Left colon (tissue), 2 donors: ENCODE measurements at regions not wholly inside any gene's neighbourhood (a gene's known extent, or its start where the extent isn't known, plus 50 kb on each side); places are given as distances from the start of the nearest gene placed in this dataset.

Experiments used
- ATAC-seq: fragments of 200-7000 bp; cut with Tn5 transposase; one replicate; pipeline ENCODE4 v1.9.1; 2020; ENCODE audit warnings: mild to moderate bottlenecking, moderate library complexity
- DNase-seq, 2 donors: peaks; one replicate each; pipeline ENCODE4 v3.0.0-alpha.2; 2020
- intact Hi-C, 2 donors: fragments of 100-400 bp; cut with DNase I in 1 of 2; cut with micrococcal nuclease in 1 of 2; formaldehyde crosslinking; loops; one replicate each; pipeline versions ENCODE4 v1.11.2 to v1.14.0; 2022; cut with DNase I, micrococcal nuclease
- donor health status: DM: no; HTN: no; CAD: no.
- donor health status: DM: yes; HTN: yes; CAD: no.

GRCh38 chr22:49148895-49149418 is 678.7 kb downstream of the BRD1 start:
- intact Hi-C loops, result no loop called here
- ATAC-seq (no peak), DNase-seq (no peak)

DNA sequence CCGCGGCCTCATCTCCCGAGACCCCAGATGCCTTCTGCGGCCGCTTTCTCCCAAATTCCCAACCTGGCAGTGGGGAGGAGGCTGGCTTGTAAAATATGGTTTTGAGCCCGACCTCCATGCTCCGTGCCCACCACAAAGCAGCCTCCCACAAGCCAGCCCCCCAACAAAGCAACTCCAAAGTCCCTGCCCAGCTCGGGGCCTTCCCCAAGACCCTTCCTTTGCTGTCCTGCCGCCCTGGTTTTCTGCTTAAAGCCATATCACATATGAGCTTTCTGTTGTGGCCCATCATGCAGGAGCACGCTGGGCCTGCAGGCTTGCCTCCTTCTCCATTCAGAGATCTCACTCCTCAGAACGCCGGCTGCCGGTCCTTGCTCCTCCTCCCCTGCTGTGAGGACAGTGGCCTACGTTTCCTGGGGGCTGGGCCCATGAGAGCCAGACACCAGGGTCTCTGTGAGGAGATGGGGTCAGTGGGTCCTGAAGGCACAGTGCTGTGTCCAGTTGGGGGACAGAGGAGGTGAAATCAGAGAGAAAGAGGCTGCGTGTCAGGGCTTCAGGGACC is 680.0 kb downstream of the BRD1 start:
- intact Hi-C loops, result no loop called here
- ATAC-seq (no peak), DNase-seq (no peak)

GRCh38 chr22:49147171-49147570 is 680.5 kb downstream of the BRD1 start:
- ATAC-seq (no peak), DNase-seq (no peak)
- intact Hi-C loops, result no loop called here

DNA sequence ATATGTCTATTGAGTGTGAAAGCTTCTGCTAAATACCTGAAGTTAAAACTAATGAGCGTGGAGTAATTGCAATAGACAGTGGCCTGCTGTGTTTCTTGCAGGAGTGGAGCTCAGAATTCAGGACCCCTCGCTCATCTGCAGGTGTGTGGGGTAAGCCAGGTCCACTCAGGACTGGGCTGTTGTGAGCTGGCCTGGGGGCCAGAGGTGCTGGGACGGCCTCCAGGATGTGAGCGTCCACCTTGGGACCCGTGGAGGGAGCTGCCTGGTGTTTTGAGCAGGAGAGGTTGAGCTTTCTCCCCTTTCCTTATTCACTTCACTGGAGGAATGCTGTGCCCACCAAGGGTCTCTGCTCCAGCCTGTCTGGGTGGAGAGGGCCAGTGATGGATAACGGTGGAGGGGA is 681.2 kb downstream of the BRD1 start:
- ATAC-seq (no peak), DNase-seq (no peak)
- intact Hi-C loops, result no loop called here

- no peak for ATAC-seq
- no peak for DNase-seq
- intact Hi-C loops, result no loop called here
Measured at GRCh38 chr22:49143812-49144211, 683.9 kb downstream of the BRD1 start.

- intact Hi-C loops, result no loop called here
- DNase-seq (no peak), ATAC-seq (no peak)
Measured at GRCh38 chr22:49142891-49143290, 684.8 kb downstream of the BRD1 start.

DNA sequence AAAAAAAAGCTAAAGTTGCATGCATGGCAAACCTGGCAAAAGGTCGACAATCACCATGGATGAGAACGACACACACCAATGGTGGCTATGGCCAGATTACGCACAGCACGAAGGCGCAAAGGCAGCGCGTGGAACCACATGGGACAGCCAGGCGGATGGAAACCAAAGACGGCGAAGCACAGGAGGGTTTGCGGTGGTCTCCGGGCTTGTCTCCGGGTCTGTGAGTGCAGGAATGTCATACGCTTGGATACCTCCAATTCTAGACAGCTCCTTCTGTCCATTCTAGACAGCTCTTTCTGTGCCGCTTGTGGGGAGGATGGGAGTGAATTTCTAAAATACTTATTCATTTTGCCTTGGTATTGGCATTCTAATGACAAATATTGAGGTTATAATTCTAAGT is 685.4 kb downstream of the BRD1 start:
- intact Hi-C loops, result no loop called here
- no peak for ATAC-seq
- DNase-seq, result no peak

DNA sequence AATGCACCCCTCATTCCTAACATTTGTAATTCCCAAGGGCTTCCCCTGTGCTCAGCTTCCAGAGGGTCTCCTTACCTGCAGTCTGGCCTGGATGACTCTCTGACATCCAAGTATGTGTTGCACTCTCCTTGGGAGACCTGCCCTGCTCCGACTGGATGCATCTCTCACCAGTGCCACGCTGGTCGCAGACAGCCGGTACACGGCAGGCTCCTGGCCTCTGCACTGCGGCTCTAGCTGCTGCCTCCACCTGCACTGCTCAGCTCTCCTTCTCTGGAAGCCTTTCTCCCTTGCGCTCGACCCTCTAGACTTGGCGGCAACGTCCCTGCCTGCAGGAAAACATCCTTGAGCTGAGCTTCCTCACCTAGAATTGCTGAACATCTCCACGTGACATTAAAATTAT is 685.9 kb downstream of the BRD1 start:
- intact Hi-C loops, result no loop called here
- DNase-seq (no peak), ATAC-seq (no peak)

DNA sequence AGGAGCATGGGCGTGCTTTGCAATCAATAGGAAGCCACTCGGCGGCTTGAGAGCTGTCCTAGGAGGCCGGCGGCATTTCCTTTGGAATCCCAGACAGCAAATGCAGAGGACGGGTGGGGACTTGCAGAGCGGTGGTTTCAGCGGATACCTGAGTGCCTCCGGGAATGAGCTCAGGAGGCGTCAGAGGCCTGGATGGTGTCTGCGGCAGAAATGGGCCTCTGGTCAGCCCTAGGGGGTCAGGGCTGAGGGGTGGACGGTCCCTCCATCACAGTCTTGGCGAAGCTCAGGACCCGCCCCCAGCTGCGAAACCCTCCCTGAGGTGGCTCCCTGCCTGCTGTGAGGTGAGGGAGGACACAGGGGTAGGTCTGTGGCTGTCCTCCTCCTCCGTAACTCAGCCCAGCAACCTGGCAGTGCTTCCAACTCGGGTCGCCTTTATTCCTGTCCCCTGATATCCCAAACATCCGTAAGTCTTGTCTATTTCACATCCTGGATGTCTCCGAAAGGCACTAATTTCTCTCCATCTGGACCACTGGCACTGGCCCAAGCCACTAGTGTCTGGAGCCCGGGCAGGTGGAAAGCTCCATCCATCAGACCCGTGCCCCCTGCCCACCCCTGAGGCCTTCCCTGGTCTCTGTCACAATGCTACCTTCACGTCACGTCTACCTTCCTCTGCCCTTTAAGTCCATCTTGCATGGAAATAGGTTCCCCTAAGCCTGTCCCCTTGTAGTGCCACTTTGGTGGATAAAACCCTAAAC is 686.6 kb downstream of the BRD1 start:
- intact Hi-C loops, result no loop called here
- ATAC-seq (no peak), DNase-seq (no peak)

DNA sequence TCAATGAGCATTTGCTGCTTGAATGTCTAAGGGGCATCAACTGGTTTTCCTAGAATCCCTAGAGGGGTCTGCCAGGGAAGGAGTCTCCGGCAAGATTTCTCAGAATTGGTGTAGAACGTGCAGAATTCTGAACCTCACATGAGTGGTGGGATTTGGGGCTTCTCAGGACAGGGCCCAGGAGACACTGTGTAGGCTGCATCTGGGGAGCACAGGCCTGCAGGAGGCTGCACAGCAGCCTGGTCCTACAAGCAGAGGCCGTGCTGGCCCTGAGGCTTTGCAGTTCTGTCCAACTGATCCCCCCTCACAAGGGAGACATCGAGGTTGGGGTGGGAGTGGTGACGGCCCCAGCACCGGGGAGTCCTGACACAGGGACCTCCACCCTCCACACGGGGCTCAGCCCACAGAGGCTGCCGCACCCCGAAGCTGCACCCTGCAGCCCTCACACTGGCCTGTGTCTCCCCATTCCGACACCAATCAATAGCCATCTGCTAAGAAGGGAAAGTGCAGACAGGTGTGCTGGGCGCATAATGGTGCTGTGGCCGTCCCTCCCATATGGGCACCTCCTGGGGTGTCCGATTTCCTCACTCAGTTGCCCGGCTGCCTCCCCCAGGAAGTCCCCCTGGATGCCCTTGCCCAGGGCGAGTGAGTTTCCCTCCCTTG is 688.1 kb downstream of the BRD1 start:
- DNase-seq (no peak), ATAC-seq (no peak)

DNA sequence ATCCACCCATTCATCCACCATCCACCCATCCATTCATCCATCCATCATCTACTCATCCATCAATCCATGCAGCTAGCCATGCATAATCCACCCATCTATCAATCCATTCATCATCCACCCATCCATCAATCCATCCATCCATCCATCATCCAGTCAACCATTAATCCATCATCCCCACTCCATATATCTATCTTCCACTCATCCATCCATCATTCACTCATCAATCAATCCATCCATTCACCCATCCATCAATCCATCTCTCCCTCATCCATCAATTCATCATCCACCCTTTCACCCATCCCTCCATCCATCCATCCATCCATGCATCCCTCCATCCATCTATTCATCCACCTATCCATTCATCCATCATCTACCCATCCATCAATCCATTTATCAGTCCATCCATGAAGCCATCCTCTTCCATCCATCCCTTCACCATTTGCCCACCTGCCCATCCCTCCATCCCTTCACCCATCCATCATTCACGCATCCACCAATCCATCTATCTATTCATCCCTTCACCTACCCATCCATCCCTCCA is 689.4 kb downstream of the BRD1 start:
- ATAC-seq (no peak), DNase-seq (no peak)
- intact Hi-C loops, result no loop called here

More for the DNA sequence above, 688.1 kb downstream of the BRD1 start:
- intact Hi-C loops, result no loop called here

DNA sequence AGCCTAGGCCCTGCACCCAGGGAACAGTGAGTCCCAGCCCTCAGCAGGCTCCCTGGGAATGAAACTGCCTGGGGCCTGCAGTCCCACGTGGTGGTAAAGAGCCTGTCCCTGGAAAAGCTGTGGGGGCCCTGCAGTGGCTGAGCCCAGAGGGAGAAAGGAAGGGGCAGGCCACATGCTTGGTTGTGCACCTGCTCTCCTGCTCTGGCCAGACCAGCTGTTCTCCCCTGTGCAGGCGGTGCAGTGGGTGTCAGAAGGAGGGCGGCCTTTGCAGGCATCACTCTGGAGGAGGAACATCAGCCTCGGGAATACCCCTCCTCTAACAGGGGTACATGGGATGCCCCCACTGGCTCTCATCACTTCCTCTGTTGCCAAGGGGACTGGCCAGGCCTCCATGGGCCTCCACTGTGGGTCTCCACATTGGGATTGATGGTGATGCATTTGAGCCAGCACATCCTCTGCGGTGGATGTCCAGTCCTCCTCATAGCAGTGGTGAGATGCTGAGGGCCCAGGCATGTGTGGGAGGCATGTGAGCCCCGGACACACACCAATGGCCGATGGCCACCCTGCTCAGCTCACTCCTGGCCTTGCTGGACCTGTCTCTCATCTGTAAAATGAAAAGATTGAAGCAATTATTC is 690.4 kb downstream of the BRD1 start:
- ATAC-seq (no peak), DNase-seq (no peak)
- intact Hi-C loops, result no loop called here

DNA sequence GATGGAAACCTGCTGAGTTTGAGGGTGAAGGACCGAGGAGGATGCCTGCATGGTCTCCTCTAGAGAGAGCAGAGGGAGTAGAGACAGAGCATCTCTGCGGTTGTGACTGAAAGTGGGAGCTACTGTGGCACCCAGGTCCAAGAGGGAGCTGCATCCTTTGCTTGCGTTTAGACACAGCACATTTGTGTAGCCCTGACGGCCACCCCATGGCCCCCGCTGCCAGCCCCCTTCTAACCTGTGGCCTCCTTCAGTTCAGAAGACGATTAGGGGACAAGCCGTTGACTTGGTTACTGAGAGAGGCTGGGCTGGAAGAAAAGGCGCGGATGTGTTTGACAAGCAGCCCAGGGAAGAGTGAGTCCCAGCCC is 690.9 kb downstream of the BRD1 start:
- intact Hi-C loops, result no loop called here
- no peak for ATAC-seq

GRCh38 chr22:49136041-49136815 is 691.4 kb downstream of the BRD1 start:
- intact Hi-C loops, result no loop called here
- DNase-seq, result no peak
- ATAC-seq, result no peak

More for the DNA sequence above, 690.9 kb downstream of the BRD1 start:
- no peak for DNase-seq

DNA sequence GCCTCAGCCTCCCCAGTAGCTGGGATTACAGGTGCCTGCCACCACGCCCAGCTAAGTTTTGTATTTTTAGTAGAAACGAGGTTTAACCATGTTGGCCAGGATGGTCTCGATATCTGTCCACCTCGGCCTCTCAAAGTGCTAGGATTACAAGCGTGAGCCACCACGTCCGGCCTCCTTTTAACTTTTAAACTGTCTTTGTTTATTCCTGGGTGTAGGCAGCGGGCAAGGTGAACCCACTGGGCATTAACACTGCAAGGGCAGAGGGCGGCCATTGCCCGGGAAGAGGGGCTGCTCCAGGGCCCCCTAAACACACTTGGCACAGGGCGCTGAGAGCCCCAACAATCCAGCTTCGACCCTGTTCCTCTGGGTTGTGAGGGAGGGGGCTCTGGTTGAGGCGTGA is 693.6 kb downstream of the BRD1 start:
- DNase-seq, result no peak
- ATAC-seq, result no peak
- intact Hi-C loops, result no loop called here

GRCh38 chr22:49133541-49133940 is 694.1 kb downstream of the BRD1 start:
- DNase-seq, result no peak
- ATAC-seq, result no peak
- intact Hi-C loops, result no loop called here

GRCh38 chr22:49132009-49132408 is 695.7 kb downstream of the BRD1 start:
- intact Hi-C loops, result no loop called here
- ATAC-seq (no peak), DNase-seq (no peak)

GRCh38 chr22:49129736-49130135 is 697.9 kb downstream of the BRD1 start:
- no peak for DNase-seq
- no peak for ATAC-seq
- intact Hi-C loops, result no loop called here

DNA sequence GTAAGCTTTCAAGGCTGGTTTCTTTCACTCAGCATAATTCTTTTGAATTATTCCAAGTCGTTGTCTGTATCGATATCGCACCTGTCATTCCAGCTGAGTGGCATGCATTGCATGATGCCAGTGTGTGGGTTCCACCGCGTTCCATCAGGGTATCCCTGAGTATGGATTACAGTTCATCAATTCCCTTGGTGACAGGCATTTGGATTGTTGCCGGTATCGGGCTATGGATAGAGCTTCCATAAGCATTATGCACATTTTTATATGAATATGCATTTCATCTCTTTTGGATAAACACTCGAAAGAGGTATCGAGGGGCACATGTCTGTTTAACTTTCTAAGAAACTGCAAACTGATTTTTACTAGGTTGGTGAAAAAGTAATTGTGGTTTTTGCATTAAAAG is 698.8 kb downstream of the BRD1 start:
- ATAC-seq (no peak), DNase-seq (no peak)
- intact Hi-C loops, result no loop called here
